SU-DHL-6 (cell line): ENCODE measurements at regions not wholly inside any gene's neighbourhood (a gene's known extent, or its start where the extent isn't known, plus 50 kb on each side); places are given as distances from the start of the nearest gene placed in this dataset.

Experiments
- H2AFZ ChIP-seq: fragments of 200-600 bp; sonication (generic); 2 replicates; pipeline ENCODE4 v1.6.1; 2014; ENCODE audit warnings: low read depth, mild to moderate bottlenecking, moderate library complexity, mixed read lengths, antibody characterized with exemption, low read length; ENCODE audit not compliant: severe bottlenecking
- H3F3A ChIP-seq: fragments of 200-600 bp; shearing (Covaris generic); 2 replicates; pipeline ENCODE4 v1.6.0; 2016; ENCODE audit warnings: antibody characterized with exemption, mild to moderate bottlenecking; ENCODE audit not compliant: insufficient read depth
- H3K27ac ChIP-seq: fragments of 200-600 bp; sonication (generic); 2 replicates; pipeline ENCODE4 v1.5.1; 2016; ENCODE audit warnings: low read depth, mild to moderate bottlenecking, low read length, moderate library complexity, mixed read lengths
- H3K27me3 ChIP-seq: fragments of 200-600 bp; sonication (generic), shearing (Covaris generic); 2 replicates; pipeline ENCODE4 v1.6.0; 2014; ENCODE audit warnings: mild to moderate bottlenecking, low read length
- H3K36me3 ChIP-seq: fragments of 200-600 bp; sonication (generic); 2 replicates; pipeline ENCODE4 v1.6.1; 2014; ENCODE audit warnings: mild to moderate bottlenecking, low read length, mixed read lengths
- H3K4me2 ChIP-seq: fragments of 300-600, 200-600 bp; shearing (Covaris generic), sonication (generic); 2 replicates; pipeline ENCODE4 v1.6.0; 2014; ENCODE audit warnings: low read length, low read depth, mild to moderate bottlenecking; ENCODE audit not compliant: poor library complexity, severe bottlenecking
- H3K4me3 ChIP-seq: fragments of 200-600 bp; sonication (generic); 2 replicates; pipeline ENCODE4 v1.5.1; 2014; ENCODE audit warnings: antibody characterized with exemption, low read length, mild to moderate bottlenecking, mixed read lengths; ENCODE audit not compliant: insufficient read depth, poor library complexity, severe bottlenecking
- H3K79me2 ChIP-seq: fragments of 200-600 bp; sonication (generic); 2 replicates; pipeline ENCODE4 v1.6.1; 2014; ENCODE audit warnings: mild to moderate bottlenecking, low read length, moderate library complexity; ENCODE audit not compliant: insufficient read depth
- H3K9ac ChIP-seq: fragments of 200-600 bp; sonication (generic); 2 replicates; pipeline ENCODE4 v1.7.0; 2014; ENCODE audit warnings: mild to moderate bottlenecking, low read length
- H3K9me2 ChIP-seq: fragments of 200-600 bp; sonication (generic); replicated peaks from 2 replicates; pipeline ENCODE4 v1.6.1; 2014; ENCODE audit warnings: low read length; ENCODE audit not compliant: insufficient read depth
- H3K9me3 ChIP-seq: fragments of 200-600 bp; sonication (generic); 2 replicates; pipeline ENCODE4 v1.6.1; 2014; ENCODE audit warnings: low read length, mixed read lengths; ENCODE audit not compliant: insufficient read depth
- H4K20me1 ChIP-seq: fragments of 200-600 bp; sonication (generic); 2 replicates; pipeline ENCODE4 v1.6.1; 2014; ENCODE audit warnings: low read depth, mild to moderate bottlenecking, antibody characterized with exemption, low read length, moderate library complexity, mixed read lengths
- EZH2phosphoT487 ChIP-seq: fragments of 200-600 bp; sonication (generic), shearing (Covaris generic); conservative IDR thresholded peaks from 2 replicates; pipeline ENCODE4 v1.6.1; 2018; ENCODE audit warnings: mild to moderate bottlenecking, antibody characterized with exemption, low read length, moderate library complexity, mixed read lengths
- TF ChIP-seq, protein P1 (sequence below): fragments of 200-600 bp; sonication (generic); IDR thresholded peaks from one replicate; pipeline ENCODE4 v1.5.1; 2017; ENCODE audit warnings: antibody characterized with exemption, mild to moderate bottlenecking, low read length, moderate library complexity; ENCODE audit not compliant: insufficient read depth, poor library complexity, severe bottlenecking

DNA sequence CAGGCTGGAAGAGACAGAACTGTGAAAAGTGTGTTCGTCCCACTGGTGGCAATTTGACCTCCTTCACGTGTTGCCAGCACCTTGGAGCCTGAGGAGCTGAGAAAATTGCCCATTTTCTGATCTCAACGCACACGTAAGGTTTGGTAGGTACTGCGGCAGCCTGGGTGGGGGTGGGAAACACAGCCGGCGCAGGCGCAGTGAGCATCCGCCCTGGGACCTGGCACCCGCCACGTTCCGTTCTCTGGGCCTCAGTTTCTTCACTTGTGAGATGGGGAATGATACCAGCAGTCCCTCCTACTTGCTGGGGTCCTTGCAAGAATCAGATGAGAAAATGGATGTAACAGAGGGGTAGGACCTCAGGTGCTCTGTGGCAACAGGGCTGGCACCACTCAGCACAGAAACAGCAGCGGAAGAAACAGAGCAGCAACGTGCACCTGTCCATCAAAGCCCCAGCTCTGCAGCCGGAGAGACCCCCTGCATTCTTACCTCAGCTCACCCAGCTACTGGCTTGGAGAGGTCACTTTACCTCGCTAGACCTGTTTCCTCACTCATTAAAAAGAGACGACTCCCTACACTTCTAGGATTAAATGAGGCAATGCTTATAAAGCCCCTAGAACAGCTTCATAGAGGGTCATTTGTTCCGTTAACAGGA is 458.0 kb upstream of the ID2 start:
- TF ChIP-seq, protein P1, sequence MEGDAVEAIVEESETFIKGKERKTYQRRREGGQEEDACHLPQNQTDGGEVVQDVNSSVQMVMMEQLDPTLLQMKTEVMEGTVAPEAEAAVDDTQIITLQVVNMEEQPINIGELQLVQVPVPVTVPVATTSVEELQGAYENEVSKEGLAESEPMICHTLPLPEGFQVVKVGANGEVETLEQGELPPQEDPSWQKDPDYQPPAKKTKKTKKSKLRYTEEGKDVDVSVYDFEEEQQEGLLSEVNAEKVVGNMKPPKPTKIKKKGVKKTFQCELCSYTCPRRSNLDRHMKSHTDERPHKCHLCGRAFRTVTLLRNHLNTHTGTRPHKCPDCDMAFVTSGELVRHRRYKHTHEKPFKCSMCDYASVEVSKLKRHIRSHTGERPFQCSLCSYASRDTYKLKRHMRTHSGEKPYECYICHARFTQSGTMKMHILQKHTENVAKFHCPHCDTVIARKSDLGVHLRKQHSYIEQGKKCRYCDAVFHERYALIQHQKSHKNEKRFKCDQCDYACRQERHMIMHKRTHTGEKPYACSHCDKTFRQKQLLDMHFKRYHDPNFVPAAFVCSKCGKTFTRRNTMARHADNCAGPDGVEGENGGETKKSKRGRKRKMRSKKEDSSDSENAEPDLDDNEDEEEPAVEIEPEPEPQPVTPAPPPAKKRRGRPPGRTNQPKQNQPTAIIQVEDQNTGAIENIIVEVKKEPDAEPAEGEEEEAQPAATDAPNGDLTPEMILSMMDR, result no peak
- no peak for TF ChIP-seq EZH2phosphoT487
- Histone ChIP-seq H3K9me3 (no peaks in the 10 kb centered on the region), H3K79me2 (no peaks in the 10 kb centered on the region), H3F3A (no peaks in the 10 kb centered on the region), H3K27ac (no peak overlapping the region), H3K36me3 (no peaks in the 10 kb centered on the region), H3K4me2 (no peak overlapping the region), H4K20me1 (no peaks in the 10 kb centered on the region), H3K27me3 (no peaks in the 10 kb centered on the region), H2AFZ (no peak overlapping the region), H3K4me3 (no peak overlapping the region), H3K9ac (no peak overlapping the region), H3K9me2 (no peaks in the 10 kb centered on the region)

DNA sequence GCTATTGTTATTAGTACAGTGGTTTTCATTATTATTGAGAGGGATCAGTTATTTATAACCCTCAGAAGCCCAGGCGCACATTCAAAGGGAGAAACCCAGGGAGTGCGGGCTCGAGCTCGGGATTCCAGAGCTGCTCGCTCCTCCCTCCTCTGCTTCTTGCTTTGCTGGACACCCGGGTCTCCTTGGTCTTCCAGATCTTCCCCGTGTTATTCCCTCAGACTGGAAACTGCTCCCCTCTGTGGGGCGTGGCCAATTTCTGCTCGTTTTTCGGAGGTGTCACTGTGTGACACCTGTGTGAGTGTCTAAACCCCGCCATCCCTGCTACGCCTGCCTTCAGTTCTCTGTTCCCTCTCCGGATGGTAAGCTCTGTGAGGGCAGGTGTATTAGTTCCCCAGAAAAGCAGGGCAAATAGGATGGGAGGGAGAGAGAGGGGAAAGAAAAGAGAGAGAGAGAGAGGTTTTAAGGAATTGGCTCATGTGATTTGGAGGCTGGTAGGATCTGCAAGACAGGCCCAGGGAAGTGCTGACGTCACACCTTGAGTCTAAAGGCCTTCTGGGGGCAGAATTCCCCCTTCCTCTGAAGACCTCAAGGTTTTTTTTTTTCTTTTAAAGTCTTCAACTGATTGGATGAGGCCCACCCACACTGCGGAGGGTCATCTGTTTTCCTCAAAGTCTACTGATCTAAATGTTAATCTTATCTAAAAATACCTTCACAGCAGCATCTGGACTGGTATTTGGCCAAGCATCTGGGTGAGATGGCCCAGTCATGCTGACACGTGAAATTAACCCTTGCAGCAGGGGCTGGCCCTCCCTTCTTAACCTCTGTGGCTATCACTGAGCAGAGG is 457.3 kb upstream of the ID2 start:
- Histone ChIP-seq H3K4me3 (no peak overlapping the region), H3K9me3 (no peaks in the 10 kb centered on the region), H4K20me1 (no peaks in the 10 kb centered on the region), H3K27me3 (no peaks in the 10 kb centered on the region), H3F3A (0 out of 2 replicates have a peak, but pooled peaks cover 4% of the 10 kb centered on the region), H3K9me2 (no peaks in the 10 kb centered on the region), H3K36me3 (no peaks in the 10 kb centered on the region), H3K4me2 (no peak overlapping the region), H2AFZ (no peak overlapping the region), H3K79me2 (no peaks in the 10 kb centered on the region), H3K9ac (no peak overlapping the region), H3K27ac (no peak overlapping the region)
- TF ChIP-seq, protein P1, result no peak
- no peak for TF ChIP-seq EZH2phosphoT487

DNA sequence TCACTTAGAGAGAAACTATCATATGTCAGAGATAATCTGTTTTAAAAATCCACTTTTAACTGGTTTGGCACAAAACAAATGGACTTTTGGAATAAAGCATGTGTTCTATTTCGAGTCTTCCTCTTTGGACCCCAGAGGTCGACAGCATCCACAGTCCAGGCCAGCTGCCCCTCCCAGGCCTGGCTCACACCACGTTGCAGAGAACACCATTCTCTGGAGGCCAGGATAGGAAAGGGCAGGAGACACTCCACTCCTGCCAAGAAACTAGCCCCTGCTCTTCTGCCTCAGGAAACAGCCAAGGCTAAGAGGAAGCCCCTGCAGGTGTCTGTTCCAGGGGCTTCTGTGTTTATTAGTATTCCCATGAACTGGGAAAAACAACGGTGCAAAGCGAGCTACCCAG is 456.6 kb upstream of the ID2 start:
- Histone ChIP-seq H3K9me3 (no peaks in the 10 kb centered on the region), H3K9me2 (no peaks in the 10 kb centered on the region), H3K4me3 (no peak overlapping the region), H3K9ac (no peak overlapping the region), H4K20me1 (no peaks in the 10 kb centered on the region), H3K4me2 (no peak overlapping the region), H3K27ac (no peak overlapping the region), H3F3A (0 out of 2 replicates have a peak, but pooled peaks cover 4% of the 10 kb centered on the region), H3K36me3 (no peaks in the 10 kb centered on the region), H3K27me3 (no peaks in the 10 kb centered on the region), H2AFZ (no peak overlapping the region), H3K79me2 (no peaks in the 10 kb centered on the region)
- no peak for TF ChIP-seq EZH2phosphoT487
- TF ChIP-seq, protein P1, result no peak
